SK-N-MC (cell line): ENCODE measurements at regions not wholly inside any gene's neighbourhood (a gene's known extent, or its start where the extent isn't known, plus 50 kb on each side); places are given as distances from the start of the nearest gene placed in this dataset.

Experiments used
- EZH2 ChIP-seq: fragments of 200-600 bp; sonication (generic); IDR thresholded peaks from one replicate; pipeline ENCODE4 v1.6.1; 2017; ENCODE audit warnings: antibody characterized with exemption
- POLR2AphosphoS5 ChIP-seq: IDR thresholded peaks from 2 replicates; pipeline ENCODE4 v1.6.1; 2012; ENCODE audit warnings: mild to moderate bottlenecking, low read depth, low read length, borderline replicate concordance

GRCh38 chr4:81698538-81699296, 227.0 kb upstream of the RASGEF1B start:
- TF ChIP-seq EZH2 (no peak), POLR2AphosphoS5 (no peak)
